Brain microvascular endothelial cell (primary cell): ENCODE measurements at regions not wholly inside any gene's neighbourhood (a gene's known extent, or its start where the extent isn't known, plus 50 kb on each side); places are given as distances from the start of the nearest gene placed in this dataset.
"Not testable (repeated sequence)": the region's sequence is repeated elsewhere in the genome, so short reads cannot be mapped to it uniquely, and the experiment has no call there.

Source experiments
- DNase-seq: peaks from one replicate; pipeline ENCODE4 v3.0.0-alpha.2; 2020
- H3K27ac ChIP-seq: fragments of 250-450 bp; sonication (Bioruptor Pico); 2 replicates; pipeline ENCODE4 v1.5.1; 2020; ENCODE audit warnings: mild to moderate bottlenecking, moderate library complexity
- H3K27me3 ChIP-seq: fragments of 250-450 bp; sonication (Bioruptor Pico); replicated peaks from 2 replicates; pipeline ENCODE4 v1.5.1; 2020; ENCODE audit warnings: mild to moderate bottlenecking
- H3K36me3 ChIP-seq: fragments of 250-450 bp; sonication (Bioruptor Pico); replicated peaks from 2 replicates; pipeline ENCODE4 v1.5.1; 2020; ENCODE audit warnings: mild to moderate bottlenecking
- H3K4me3 ChIP-seq: 2 replicates; pipeline ENCODE4 v1.5.1; 2011; ENCODE audit warnings: low read depth, mild to moderate bottlenecking, control low read depth, low read length, moderate library complexity
- CTCF ChIP-seq: IDR thresholded peaks from 2 replicates; pipeline ENCODE4 v1.5.1; 2011; ENCODE audit warnings: low read depth, mild to moderate bottlenecking, moderate library complexity, low read length, control low read depth, inconsistent platforms; ENCODE audit errors: missing control alignments
- in situ Hi-C: cut with HindIII; loops from 2 replicates; pipeline ENCODE4 v1.10.0; 2017; ENCODE audit warnings: low sequenced_read_pairs, low pct_ligation_motif_present

DNA sequence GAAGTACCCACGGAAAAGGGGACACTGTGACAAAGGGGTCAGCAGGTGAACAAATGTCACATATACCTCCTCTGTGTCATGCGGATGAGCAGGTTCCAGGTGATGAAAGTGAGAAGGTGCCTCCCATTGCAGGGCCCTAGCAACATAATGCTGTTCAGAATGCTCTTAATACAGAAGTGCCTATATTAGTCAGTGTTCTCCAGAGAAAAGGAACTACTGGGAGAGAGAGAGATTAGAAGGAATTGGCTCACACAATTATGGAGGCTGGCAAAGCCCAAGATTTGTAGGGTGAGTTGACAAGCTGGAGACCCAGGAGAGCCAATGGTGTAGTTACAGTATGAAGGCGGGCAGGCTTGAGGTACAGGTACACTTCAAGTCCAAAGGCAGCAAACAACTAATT is 98.1 kb upstream of the CDC42EP3 start:
- H3K4me3 ChIP-seq: no peak overlapping the region
- in situ Hi-C loops: no loop called here
- no peak overlapping the region for H3K27ac ChIP-seq
- no peak for DNase-seq
- H3K36me3 ChIP-seq: no peaks in the 10 kb centered on the region
- no peak for TF ChIP-seq CTCF
- H3K27me3 ChIP-seq: no peaks in the 10 kb centered on the region

- TF ChIP-seq CTCF: no peak
- no peaks in the 10 kb centered on the region for H3K27me3 ChIP-seq
- no peak for DNase-seq
- H3K27ac ChIP-seq: no peak overlapping the region
- H3K4me3 ChIP-seq: no peak overlapping the region
- H3K36me3 ChIP-seq: no peaks in the 10 kb centered on the region
- in situ Hi-C loops: no loop called here
Measured at GRCh38 chr2:37770797-37771196, 99.4 kb upstream of the CDC42EP3 start.

GRCh38 chr2:37771600-37772088 is 100.2 kb upstream of the CDC42EP3 start:
- H3K4me3 ChIP-seq: no peak overlapping the region
- peak; percentile 42 for DNase-seq
- in situ Hi-C loops: no loop called here

DNA sequence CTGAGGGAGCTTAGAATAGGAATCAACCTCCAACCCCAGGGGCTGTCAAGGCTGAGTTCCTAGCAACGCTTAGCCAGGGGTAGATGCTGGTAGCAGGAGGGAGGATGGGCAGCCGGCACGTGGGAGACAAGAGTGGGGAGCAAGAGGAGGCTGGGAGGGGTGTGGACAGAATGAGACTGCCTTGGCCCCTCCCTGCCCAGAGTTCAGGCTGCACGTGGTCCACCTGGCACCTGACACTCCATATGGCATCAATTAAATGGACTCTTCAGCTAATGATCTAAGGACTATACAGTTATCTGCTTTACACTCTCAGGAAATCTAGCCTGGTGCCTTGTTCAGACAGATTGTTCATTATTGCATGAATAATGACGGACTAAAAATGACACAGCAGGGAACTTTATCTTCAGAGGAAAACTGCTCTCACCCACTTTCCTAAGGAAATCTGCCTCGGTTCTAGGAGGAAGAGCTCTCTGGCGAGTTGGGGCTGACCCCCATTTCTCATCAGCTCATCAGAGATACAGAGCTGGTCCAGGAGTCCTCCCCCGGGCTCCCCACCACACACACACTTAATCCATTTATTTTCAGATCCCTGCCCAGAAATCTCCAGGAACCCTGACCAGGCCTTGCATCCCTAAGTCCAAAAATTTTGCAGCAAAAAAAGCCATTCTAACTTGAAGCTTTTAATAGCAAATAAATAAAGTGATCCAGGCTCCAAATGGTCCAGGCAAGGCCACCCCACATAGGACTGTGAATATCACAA is 102.1 kb upstream of the CDC42EP3 start:
- no peak for DNase-seq
- Histone ChIP-seq H3K27ac (no peak overlapping the region), H3K4me3 (no peak overlapping the region), H3K27me3 (no peaks in the 10 kb centered on the region), H3K36me3 (no peaks in the 10 kb centered on the region)
- in situ Hi-C loops: no loop called here
- TF ChIP-seq CTCF: no peak

More at GRCh38 chr2:37771600-37772088, 100.2 kb upstream of the CDC42EP3 start:
- Histone ChIP-seq H3K36me3 (no peaks in the 10 kb centered on the region), H3K27ac (peak overlapping the region; percentile 5), H3K27me3 (no peaks in the 10 kb centered on the region)
- TF ChIP-seq CTCF: no peak

GRCh38 chr2:37774171-37774944 is 102.9 kb upstream of the CDC42EP3 start:
- in situ Hi-C loops, H3K36me3 ChIP-seq, DNase-seq, H3K4me3 ChIP-seq, H3K27me3 ChIP-seq, H3K27ac ChIP-seq: not testable (repeated sequence)
